Peyer's patch (tissue), 4 donors: ENCODE measurements at regions not wholly inside any gene's neighbourhood (a gene's known extent, or its start where the extent isn't known, plus 50 kb on each side); places are given as distances from the start of the nearest gene placed in this dataset.
"Not testable (repeated sequence)": the region's sequence is repeated elsewhere in the genome, so short reads cannot be mapped to it uniquely, and the experiment has no call there.

ENCODE experiments used
- DNase-seq, 3 donors: peaks; one replicate each; pipeline ENCODE4 v3.0.0-alpha.2; 2017 to 2019
- H3K27ac ChIP-seq, 4 donors: fragments of 200-600 bp; sonication (generic); one replicate each; pipeline ENCODE4 v1.5.1; 2016 to 2019
- H3K27me3 ChIP-seq, 2 donors: fragments of 200-600 bp; sonication (generic); one replicate each; pipeline ENCODE4 v1.5.1; 2019
- H3K36me3 ChIP-seq, 3 donors: fragments of 200-600 bp; sonication (generic); one replicate each; pipeline ENCODE4 v1.5.1; 2016 to 2019
- H3K4me1 ChIP-seq, 4 donors: fragments of 200-600 bp; sonication (generic); one replicate each; pipeline ENCODE4 v1.5.1; 2016 to 2019
- H3K4me3 ChIP-seq, 4 donors: fragments of 200-600 bp; sonication (generic); 1 replicate in 3 of 4; 2 replicates in 1 of 4; pipeline ENCODE4 v1.5.1; 2016 to 2019; ENCODE audit warnings: mild to moderate bottlenecking in 1 of 4
- H3K9me3 ChIP-seq, 4 donors: fragments of 200-600 bp; sonication (generic); one replicate each; pipeline ENCODE4 v1.5.1; 2016 to 2019; ENCODE audit warnings: mild to moderate bottlenecking in 1 of 4
- CTCF ChIP-seq, 6 experiments: fragments of 450-650 bp in 4 of 6; fragments of 200-600 bp in 2 of 6; sonication (generic) in 1 of 6; IDR thresholded peaks; one replicate each; pipeline ENCODE4 v1.5.1; 2017 to 2019; ENCODE audit warnings: antibody characterized with exemption in 6 of 6, mild to moderate bottlenecking in 3 of 6, moderate library complexity in 1 of 6
- POLR2A ChIP-seq, 2 donors: fragments of 450-650 bp; IDR thresholded peaks; one replicate each; pipeline ENCODE4 v1.5.1; 2017; ENCODE audit warnings: antibody characterized with exemption in 2 of 2, mild to moderate bottlenecking in 2 of 2, moderate library complexity in 2 of 2

GRCh38 chr9:32072570-32072969, 311.9 kb upstream of the ACO1 start:
- H3K36me3 ChIP-seq: no peaks in the 10 kb centered on the region
- TF ChIP-seq CTCF (IDR thresholded peaks at IDR 0.05) (no peak), POLR2A (IDR thresholded peaks at IDR 0.05) (no peak)

DNA sequence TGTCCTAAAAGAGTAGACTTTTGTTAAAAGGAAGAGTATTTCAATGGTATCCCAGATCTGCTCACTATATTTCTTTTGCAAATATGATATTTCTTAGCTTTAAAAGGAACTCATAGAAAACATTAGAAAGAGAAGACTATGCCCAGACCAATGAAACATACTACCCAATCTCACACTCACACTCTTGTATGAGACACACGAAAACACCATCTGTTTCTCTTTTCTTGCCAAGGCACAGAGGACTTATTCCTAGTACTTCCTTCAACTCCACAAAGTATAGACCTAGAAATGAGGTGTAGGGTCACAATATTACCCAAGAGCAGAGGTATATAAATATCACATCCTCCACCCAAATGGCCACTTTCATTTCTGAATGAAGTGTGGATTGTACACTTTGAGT, 292.4 kb upstream of the ACO1 start:
- no peak overlapping the region for H3K27ac ChIP-seq
- H3K27me3 ChIP-seq: no peaks in the 10 kb centered on the region
- TF ChIP-seq CTCF (IDR thresholded peaks at IDR 0.05): no peak
- no peak for TF ChIP-seq POLR2A (IDR thresholded peaks at IDR 0.05)
- H3K36me3 ChIP-seq: no peaks in the 10 kb centered on the region
- no peaks in the 10 kb centered on the region for H3K9me3 ChIP-seq
- no peaks in the 10 kb centered on the region for H3K4me1 ChIP-seq
- no peak overlapping the region for H3K4me3 ChIP-seq
- DNase-seq: no peak

More at GRCh38 chr9:32072570-32072969, 311.9 kb upstream of the ACO1 start:
- Histone ChIP-seq H3K27me3 (no peaks in the 10 kb centered on the region), H3K27ac (no peak overlapping the region), H3K4me3 (no peak overlapping the region), H3K4me1 (no peaks in the 10 kb centered on the region), H3K9me3 (no peaks in the 10 kb centered on the region)
- no peak for DNase-seq

DNA sequence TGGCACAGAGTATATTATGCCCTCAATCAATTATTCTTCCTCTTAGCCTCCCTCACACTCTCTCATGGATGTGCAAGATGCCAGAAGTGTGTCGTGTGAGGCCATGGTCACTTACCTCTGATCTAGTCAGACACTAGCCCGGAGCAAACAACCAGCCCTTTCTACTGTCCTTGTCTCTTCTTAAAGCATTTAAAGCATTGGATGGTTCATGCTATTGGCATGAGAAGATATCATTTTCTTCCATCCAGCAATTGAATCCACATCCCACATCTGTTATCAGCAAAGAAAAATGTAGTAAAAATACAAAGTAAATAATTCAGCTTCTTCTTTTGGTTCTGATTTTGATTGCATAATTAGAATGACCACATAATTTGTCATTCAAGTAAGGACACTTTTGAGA, 267.2 kb upstream of the ACO1 start:
- H3K4me3 ChIP-seq: no peak overlapping the region
- DNase-seq: no peak
- no peaks in the 10 kb centered on the region for H3K36me3 ChIP-seq
- TF ChIP-seq CTCF (IDR thresholded peaks at IDR 0.05) (no peak), POLR2A (IDR thresholded peaks at IDR 0.05) (no peak)
- no peaks in the 10 kb centered on the region for H3K27me3 ChIP-seq
- H3K9me3 ChIP-seq: no peaks in the 10 kb centered on the region
- no peaks in the 10 kb centered on the region for H3K4me1 ChIP-seq
- H3K27ac ChIP-seq: no peak overlapping the region

DNA sequence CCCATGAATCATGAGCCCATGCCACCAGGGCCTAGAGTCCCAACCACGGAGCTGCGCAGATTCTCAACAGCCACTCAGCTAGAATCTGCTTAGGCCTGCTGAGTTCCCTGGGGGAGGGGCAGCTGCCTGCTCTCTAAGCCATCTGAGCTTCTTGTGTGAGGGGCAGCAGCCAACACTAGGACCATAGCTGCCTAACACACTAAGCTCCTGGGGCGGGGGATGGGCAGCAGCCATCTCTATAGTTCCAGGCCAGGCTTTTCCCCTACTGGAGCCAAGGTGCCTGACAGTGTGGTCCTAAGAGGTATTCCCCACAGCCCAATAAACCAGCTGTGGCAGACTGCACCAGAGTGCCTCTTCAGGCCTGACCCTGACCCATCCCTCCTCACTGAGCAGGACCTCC, 255.9 kb upstream of the ACO1 start:
- Histone ChIP-seq H3K4me1 (no peaks in the 10 kb centered on the region), H3K27me3 (no peaks in the 10 kb centered on the region), H3K4me3 (no peak overlapping the region), H3K36me3 (no peaks in the 10 kb centered on the region), H3K9me3 (no peaks in the 10 kb centered on the region), H3K27ac (no peak overlapping the region)
- DNase-seq: no peak
- TF ChIP-seq CTCF (IDR thresholded peaks at IDR 0.05) (no peak), POLR2A (IDR thresholded peaks at IDR 0.05) (no peak)

DNA sequence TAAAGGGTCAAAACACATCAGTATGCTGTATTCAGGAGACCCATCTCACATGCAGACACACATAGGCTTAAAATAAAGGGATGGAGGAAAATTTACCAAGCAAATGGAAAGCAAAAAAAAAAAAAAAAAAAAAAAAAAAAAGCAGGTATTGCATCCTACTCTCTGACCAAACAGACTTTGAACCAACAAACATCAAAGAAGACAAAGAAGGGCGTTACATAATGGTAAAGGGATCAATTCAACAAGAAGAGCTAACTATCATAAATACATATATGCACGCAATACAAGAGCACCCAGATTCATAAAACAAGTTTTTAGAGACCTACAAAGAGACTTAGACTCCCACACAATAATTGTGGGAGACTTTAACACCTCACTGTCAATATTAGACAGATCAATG, 253.7 kb upstream of the ACO1 start:
- not testable (repeated sequence) for H3K36me3 ChIP-seq

GRCh38 chr9:32136700-32137339, 247.6 kb upstream of the ACO1 start:
- H3K4me1 ChIP-seq: no peaks in the 10 kb centered on the region
- no peak for TF ChIP-seq POLR2A (IDR thresholded peaks at IDR 0.05)
- no peak for TF ChIP-seq CTCF (IDR thresholded peaks at IDR 0.05)
- H3K4me3 ChIP-seq: no peak overlapping the region

More for the DNA sequence above, 253.7 kb upstream of the ACO1 start:
- not testable (repeated sequence) for H3K27ac ChIP-seq, H3K27me3 ChIP-seq, H3K4me3 ChIP-seq, H3K9me3 ChIP-seq, H3K4me1 ChIP-seq, DNase-seq

More at GRCh38 chr9:32136700-32137339, 247.6 kb upstream of the ACO1 start:
- no peaks in the 10 kb centered on the region for H3K36me3 ChIP-seq
- H3K27ac ChIP-seq: no peak overlapping the region
- H3K9me3 ChIP-seq: no peaks in the 10 kb centered on the region
- no peak for DNase-seq
- no peaks in the 10 kb centered on the region for H3K27me3 ChIP-seq
